ENCODE measurements at regions not wholly inside any gene's neighbourhood (a gene's known extent, or its start where the extent isn't known, plus 50 kb on each side); places are given as distances from the start of the nearest gene placed in this dataset.
"Not testable (repeated sequence)": the region's sequence is repeated elsewhere in the genome, so short reads cannot be mapped to it uniquely, and the experiment has no call there.

- no peak for DNase-seq
Observed at GRCh38 chr6:134599079-134599478, 281.2 kb upstream of the SGK1 start.

DNA sequence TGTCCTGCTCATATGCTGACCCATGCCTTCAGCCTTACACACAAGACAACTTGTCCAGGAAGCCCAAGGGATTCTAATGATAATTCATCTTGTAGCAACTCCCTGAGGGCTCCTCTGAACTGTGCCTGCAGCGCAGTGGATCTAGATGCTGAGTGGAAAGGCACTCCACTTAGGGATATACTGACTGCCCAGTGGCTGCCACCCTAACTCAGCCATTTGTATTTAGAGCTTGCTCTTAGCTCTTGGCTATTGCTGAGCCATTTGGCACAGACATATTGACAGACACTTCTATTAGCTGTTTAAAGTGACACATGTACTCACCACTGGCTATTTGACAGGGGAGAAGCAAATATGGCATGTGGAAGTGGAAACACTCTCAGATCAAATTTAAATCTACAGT, 278.3 kb upstream of the SGK1 start:
- no peak for DNase-seq

- DNase-seq = no peak
Observed at GRCh38 chr6:134594881-134595280, 277.0 kb upstream of the SGK1 start.

DNA sequence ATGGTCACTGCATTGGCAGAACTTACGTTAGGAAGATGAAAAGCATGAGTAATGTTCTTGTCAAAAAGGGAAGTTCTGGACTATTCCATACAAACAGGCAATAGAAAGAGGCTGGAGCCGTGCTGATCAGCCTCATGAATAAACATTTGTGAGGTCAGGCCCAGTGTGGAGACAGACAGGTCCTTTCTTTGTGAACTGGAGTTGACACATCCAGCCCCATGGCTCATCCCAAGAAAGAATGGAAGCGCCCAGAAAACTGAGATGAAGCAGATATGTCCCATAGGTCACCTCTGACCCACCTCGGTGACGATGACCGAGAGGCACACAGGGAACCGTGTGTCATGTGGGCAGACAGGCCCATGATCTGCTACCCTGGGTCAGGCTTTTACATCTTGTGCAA, 276.0 kb upstream of the SGK1 start:
- no peak for DNase-seq

DNA sequence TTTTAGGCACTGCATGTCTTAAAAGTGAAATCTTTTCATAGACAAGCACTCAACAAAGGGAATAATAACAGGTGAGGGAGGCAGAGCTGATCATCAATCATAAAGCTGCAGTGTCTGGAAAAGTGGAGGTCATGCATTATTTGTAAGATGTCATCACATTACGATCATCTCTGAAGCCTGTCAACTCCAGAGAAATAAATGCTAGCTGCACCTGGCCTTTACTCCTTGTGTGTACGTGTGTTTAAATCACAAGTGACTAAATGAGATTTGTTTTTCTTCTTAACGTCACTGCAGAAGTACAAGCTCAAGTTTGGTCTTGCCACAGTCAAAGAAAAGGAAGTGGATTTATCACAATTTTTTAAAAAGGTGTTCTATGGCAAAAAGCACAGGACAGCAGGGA, 275.5 kb upstream of the SGK1 start:
- DNase-seq = no peak

GRCh38 chr6:134593024-134593423, 275.1 kb upstream of the SGK1 start:
- no peak for DNase-seq

GRCh38 chr6:134590449-134590848, 272.5 kb upstream of the SGK1 start:
- no peak for DNase-seq

DNA sequence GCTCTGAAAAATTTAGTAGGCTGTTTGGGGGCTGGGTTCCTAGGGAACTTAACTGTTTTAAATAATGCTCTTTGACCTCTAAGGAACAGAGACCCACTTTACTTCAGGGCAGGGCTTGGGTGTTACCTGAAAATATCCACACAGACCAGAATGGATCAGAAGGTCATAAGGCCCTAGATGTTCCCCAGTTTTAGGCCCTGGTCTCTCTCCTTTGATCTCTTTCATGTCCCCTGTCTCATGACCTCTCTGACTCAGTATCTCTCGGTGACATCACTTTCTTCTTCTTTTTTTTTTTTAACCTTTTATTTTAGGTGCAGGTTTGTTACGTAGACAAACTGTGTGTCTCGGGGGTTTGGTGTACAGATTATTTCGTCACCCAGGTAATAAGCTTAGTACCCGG, 272.1 kb upstream of the SGK1 start:
- DNase-seq = no peak

DNA sequence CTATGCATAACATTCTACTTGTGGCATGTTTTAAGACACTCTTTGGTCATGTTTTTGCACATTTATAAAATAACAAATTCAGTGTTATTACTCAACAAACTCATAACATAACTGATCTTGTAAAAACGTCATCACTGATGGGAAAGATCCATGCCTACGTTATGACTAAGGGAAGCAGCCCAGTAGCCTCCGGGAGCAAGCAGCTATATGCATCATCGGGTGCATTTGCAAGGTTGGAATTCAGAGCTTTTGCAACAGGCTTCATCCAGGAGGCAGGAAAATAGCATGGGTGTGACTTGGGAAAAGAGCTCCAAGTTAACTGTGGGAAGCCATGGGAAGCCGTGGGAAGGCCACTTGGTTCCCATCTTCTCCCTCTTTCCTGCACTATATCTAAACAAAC, 271.6 kb upstream of the SGK1 start:
- DNase-seq = no peak

DNA sequence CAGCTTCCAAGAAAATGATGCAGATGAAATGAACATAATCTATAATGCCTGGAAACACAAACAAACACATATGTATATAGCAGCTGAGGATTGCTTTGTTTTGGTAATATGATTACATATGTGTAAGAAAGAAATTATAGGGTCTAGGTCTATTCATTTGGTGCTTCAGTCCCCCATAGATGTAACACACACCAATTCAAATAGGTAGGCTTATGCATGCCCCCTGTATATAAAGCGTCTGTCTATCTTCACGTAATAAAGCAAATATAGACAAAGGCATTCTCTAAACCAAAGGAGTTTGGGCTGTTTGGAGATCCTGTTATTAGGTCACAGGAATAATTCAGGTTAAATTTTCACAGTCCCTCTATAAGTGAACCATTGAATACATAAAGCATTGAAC, 270.4 kb upstream of the SGK1 start:
- no peak for DNase-seq

- DNase-seq = peak; percentile 50
Observed at GRCh38 chr6:134585517-134585873, 267.6 kb upstream of the SGK1 start.

DNA sequence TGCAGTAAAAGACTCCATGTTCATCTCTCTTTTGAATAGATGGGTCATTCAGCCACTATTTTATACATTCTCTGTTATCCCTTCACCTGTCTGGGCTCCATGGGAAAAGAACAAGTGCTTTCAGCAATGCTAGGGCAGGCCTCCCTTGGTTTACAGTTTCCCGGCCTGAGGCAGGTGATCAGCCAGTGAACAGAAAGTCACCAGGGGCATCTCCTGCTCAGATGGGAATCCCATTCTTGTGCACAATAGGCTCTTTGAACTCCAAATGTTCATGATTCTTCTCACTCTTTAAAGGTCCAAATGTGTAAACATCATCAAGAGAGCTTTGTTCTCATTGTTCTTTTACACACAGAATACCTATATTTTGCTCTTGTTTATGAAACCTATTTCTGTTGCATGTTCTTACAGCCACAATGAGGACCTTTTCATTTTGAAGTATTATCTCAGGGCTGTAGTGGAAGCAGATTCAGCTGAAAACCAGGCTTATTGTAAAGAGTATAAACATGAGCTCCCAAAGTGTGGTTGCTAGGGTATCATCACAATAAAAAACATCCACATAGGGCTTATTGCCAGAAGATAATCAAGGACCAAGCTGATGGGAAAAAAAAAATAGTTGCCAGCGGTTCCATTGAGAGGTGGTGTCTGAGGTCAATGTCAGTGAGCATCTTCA, 267.1 kb upstream of the SGK1 start:
- no peak for DNase-seq

DNA sequence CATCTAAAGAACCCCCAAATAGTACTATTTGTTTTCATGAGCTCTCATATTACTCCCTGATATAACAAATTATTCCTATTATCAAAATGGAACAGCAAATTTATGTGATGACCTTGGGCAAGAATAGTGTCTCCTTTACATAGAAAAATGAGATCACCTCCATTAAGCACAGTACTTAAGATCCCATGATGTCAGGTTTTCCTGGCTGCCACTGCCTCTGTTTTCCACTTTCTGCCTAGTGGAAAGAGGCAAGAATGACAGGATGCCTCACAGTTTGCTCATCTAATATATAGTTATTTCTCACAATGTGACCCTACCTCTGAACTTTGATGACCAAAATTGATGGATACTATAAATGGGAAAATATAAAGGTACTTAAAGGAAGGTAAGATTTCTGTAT, 260.1 kb upstream of the SGK1 start:
- no peak for DNase-seq

DNA sequence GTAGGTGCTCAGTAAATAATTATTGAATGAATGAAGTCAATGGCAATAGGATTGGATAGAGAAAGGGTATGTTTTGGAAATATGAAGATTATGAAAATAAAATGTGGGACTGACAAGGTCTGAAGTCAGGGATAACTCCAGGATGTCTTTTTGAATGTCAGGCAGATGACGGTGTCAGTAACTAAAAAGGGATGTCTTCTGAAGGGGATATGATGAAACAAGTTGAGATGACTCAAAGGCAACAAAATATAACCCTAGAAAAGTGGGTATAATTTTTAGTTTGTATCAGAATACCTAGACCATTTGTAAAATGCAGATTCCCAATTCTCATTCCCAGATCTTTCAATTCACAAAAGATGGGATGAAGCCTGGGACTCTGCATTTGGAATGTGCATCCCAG, 257.3 kb upstream of the SGK1 start:
- DNase-seq = no peak

DNA sequence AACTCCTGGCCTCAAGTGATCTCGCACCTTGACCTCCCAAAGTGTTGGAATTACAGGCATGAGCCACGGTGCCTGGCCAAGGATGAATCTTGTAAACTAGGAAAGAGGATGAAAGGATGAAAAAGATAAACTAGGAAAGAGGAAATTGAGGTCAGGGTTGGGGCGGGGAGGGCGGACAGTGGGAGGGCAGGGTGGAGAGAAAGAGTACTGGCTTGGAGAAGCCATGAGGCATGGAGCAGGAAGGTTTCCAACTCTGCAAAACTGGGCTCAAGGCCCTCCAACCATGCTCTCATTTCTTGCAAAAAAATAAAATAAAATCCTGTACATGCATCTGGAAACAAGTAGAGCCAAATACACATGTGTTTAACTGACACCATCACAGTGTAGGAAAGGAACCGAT, 256.6 kb upstream of the SGK1 start:
- no peak for DNase-seq

DNA sequence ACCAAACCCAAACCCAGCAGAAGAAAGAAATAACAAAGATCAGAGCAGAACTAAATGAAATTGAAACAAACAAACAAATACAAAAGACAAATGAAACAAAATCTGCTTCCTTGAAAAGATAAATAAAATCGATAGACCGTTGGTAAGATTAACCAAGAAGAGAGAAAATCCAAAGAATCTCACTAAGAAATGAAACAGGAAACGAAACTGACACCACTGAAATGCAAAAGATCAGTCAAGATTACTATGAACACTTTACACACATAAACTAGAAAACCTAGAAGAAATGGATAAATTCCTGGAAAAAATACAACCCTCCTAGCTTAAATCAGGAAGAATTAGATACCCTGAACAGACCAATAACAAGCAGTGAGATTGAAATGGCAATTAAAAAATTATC, 252.1 kb upstream of the SGK1 start:
- DNase-seq = not testable (repeated sequence)

DNA sequence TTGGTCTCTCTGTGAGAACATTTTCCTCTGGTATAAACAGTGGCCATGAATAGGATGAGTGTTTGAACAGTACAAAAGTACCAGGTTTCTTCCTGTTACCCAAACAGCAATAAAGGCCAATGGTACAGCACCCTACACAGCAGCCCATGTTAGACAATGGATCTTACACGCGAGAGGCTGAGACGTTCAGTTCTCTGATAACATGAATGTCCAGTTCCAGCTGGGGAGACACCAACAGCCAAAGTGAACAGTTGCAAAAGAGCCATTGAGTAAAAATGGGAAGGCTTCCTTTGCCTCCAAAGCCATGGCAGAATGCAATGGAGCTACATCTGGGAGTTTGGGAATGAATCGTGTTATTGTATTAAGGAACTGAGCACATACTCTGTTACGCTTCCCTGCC, 246.8 kb upstream of the SGK1 start:
- DNase-seq = no peak

GRCh38 chr6:134560019-134560418, 242.1 kb upstream of the SGK1 start:
- DNase-seq = no peak

DNA sequence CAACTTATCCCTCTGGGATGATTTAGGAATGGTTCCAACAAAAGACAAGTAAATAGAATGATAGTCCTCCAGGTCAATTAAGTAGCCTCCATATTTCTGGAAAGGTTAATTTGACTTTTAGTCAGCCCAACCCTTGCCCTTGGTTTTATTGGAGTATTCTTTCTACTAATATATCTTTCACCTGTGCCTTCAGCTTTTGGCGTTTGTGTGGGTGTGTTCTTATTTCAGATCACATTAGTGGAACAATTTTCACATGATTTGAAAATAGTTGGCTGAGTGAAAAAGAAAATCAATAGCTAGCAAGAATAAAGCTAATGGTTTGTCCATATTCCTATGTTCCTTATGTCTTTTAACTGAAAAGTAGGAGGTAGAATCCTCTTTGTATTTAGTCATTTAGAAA, 239.6 kb upstream of the SGK1 start:
- DNase-seq = no peak

GRCh38 chr6:134555672-134556071, 237.8 kb upstream of the SGK1 start:
- DNase-seq = no peak

GRCh38 chr6:134553936-134554335, 236.0 kb upstream of the SGK1 start:
- no peak for DNase-seq

DNA sequence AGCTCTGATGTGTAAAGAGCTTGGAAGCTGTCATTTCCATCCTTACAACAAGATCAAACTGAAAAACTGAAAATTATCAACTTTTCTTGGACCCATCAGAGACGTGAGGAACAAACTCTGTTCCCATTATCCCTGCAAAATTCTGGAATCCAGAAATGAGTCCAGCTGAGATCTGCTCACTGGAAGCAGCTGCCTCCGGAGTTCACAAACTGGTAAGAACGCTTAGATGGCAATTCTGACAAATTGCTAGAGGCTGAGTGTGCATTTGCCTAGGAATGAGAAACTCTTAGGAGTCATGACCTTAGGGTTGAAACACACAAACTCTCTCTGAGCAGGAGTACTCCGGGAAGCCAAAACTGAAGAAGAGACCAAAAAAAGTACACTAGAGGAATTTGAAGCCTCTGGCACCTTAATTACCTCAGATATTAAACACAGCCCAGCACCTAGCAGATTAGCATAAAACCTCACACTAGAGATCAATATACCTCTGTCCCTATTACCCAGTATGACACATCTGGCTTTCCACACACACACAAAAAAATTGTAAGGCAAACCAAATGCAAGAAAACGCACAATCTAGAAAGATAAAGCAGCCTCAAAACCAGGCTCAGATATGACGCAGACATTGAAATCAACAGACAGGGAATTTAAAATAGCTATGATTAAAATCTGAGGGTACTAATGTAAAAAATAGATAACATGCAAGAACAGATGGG, 233.5 kb upstream of the SGK1 start:
- no peak for DNase-seq

DNA sequence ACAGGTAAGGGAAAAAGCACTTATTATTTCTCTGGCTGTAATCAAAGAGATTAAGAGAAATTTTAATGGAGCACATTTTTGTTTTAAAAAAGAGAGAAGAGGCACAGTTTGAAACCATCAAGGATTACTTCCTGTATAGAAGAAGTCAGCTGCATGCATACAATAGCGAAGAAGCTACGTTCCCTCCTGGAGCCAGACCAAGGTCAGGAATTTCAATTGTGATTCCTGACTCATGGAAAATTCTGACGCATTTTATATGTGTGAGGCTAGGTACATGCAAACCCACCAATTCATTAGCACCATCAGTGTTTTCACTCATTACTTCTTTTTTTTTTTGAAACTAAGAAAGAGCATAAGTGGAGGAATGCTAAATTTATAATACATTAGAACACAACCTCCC, 232.7 kb upstream of the SGK1 start:
- DNase-seq = no peak

GRCh38 chr6:134549854-134550253, 231.9 kb upstream of the SGK1 start:
- DNase-seq = no peak

- no peak for DNase-seq
Observed at GRCh38 chr6:134546962-134547645, 229.2 kb upstream of the SGK1 start.

Measured in hematopoietic multipotent progenitor cell treated with erythropoietin and hydrocortisone succinate and interleukin-3 and kit ligand, for 8 days (in vitro differentiated cells).